DND-41 (cell line): ENCODE measurements at regions not wholly inside any gene's neighbourhood (a gene's known extent, or its start where the extent isn't known, plus 50 kb on each side); places are given as distances from the start of the nearest gene placed in this dataset.

Source experiments
- ATAC-seq: fragments of 200-7000 bp; cut with Tn5 transposase; 3 replicates; pipeline ENCODE4 v1.9.1; 2021; ENCODE audit warnings: low read depth; ENCODE audit not compliant: insufficient read depth
- DNase-seq: peaks from one replicate; pipeline ENCODE4 v3.0.0-alpha.2; 2020
- H2AFZ ChIP-seq: 2 replicates; pipeline ENCODE4 v1.6.0; 2012; ENCODE audit warnings: low read depth, low read length
- H3K27ac ChIP-seq: 2 replicates; pipeline ENCODE4 v1.5.1; 2012; ENCODE audit warnings: low read length, inconsistent platforms
- H3K27me3 ChIP-seq: fragments of 200-600 bp; sonication (generic); 2 replicates; pipeline ENCODE4 v1.6.0; 2012; ENCODE audit warnings: low read length, mild to moderate bottlenecking, inconsistent platforms; ENCODE audit not compliant: insufficient read depth, poor library complexity
- H3K36me3 ChIP-seq: 2 replicates; pipeline ENCODE4 v1.5.1; 2012; ENCODE audit warnings: low read length, inconsistent platforms; ENCODE audit not compliant: insufficient read depth
- H3K4me1 ChIP-seq: 2 replicates; pipeline ENCODE4 v1.5.1; 2012; ENCODE audit warnings: mild to moderate bottlenecking, low read length; ENCODE audit not compliant: insufficient read depth
- H3K4me2 ChIP-seq: 2 replicates; pipeline ENCODE4 v1.6.0; 2012; ENCODE audit warnings: mild to moderate bottlenecking, moderate library complexity, low read length, inconsistent platforms; ENCODE audit not compliant: insufficient read depth
- H3K4me3 ChIP-seq, 2 experiments: fragments of 200-600 bp in 1 of 2; shearing (Covaris generic) in 1 of 2; 2 replicates each; pipeline ENCODE4 v1.5.1; 2012 to 2016; ENCODE audit warnings: inconsistent platforms in 2 of 2, low read length in 2 of 2, mild to moderate bottlenecking in 2 of 2, low read depth in 1 of 2, moderate library complexity in 1 of 2
- H3K79me2 ChIP-seq: 2 replicates; pipeline ENCODE4 v1.6.0; 2012; ENCODE audit warnings: low read length, inconsistent platforms; ENCODE audit not compliant: insufficient read depth
- H3K9ac ChIP-seq: 2 replicates; pipeline ENCODE4 v1.6.0; 2012; ENCODE audit warnings: low read depth, mild to moderate bottlenecking, inconsistent platforms, low read length, moderate library complexity
- H3K9me3 ChIP-seq: 2 replicates; pipeline ENCODE4 v1.5.1; 2012; ENCODE audit warnings: low read length, moderate library complexity, mild to moderate bottlenecking, inconsistent platforms; ENCODE audit not compliant: insufficient read depth, severe bottlenecking
- H4K20me1 ChIP-seq: 2 replicates; pipeline ENCODE4 v1.6.0; 2012; ENCODE audit warnings: low read length; ENCODE audit not compliant: insufficient read depth
- EZH2 ChIP-seq: IDR thresholded peaks from 3 replicates; pipeline ENCODE4 v1.6.1; 2012; ENCODE audit warnings: borderline replicate concordance, low read depth, mild to moderate bottlenecking, moderate library complexity, low read length, inconsistent platforms; ENCODE audit not compliant: severe bottlenecking
- TF ChIP-seq, protein P1 (sequence below): IDR thresholded peaks from 2 replicates; pipeline ENCODE4 v1.5.1; 2012; ENCODE audit warnings: borderline replicate concordance, low read length, moderate library complexity, mild to moderate bottlenecking; ENCODE audit not compliant: poor library complexity, severe bottlenecking; ENCODE audit errors: extremely low read depth

DNA sequence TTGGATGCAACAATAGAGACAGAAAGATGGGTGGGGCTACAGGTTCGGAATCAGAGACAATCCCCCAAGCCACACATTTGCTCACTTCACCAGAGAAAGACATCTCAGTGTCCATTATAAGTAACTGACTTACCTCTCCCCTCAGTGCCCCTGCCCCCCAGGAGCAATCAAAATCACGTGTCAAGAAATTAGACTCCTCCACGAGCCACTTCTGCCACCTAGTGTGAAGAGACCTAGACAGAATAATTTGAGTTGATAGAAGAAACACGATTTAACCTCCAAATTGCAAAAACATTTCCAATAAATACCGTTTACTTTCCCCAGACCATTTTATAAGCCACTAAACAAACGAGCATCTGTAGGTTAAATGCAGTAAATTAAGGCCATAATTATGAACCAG is 123.2 kb downstream of the SLC30A10 start:
- ATAC-seq = no peak
- H3K79me2 ChIP-seq = no peaks in the 10 kb centered on the region
- no peak for DNase-seq
- H4K20me1 ChIP-seq = no peaks in the 10 kb centered on the region
- H3K4me1 ChIP-seq = no peaks in the 10 kb centered on the region
- no peaks in the 10 kb centered on the region for H3K9me3 ChIP-seq
- H3K27ac ChIP-seq = no peak overlapping the region
- no peaks in the 10 kb centered on the region for H3K36me3 ChIP-seq
- no peak overlapping the region for H3K4me2 ChIP-seq
- TF ChIP-seq, protein P1, sequence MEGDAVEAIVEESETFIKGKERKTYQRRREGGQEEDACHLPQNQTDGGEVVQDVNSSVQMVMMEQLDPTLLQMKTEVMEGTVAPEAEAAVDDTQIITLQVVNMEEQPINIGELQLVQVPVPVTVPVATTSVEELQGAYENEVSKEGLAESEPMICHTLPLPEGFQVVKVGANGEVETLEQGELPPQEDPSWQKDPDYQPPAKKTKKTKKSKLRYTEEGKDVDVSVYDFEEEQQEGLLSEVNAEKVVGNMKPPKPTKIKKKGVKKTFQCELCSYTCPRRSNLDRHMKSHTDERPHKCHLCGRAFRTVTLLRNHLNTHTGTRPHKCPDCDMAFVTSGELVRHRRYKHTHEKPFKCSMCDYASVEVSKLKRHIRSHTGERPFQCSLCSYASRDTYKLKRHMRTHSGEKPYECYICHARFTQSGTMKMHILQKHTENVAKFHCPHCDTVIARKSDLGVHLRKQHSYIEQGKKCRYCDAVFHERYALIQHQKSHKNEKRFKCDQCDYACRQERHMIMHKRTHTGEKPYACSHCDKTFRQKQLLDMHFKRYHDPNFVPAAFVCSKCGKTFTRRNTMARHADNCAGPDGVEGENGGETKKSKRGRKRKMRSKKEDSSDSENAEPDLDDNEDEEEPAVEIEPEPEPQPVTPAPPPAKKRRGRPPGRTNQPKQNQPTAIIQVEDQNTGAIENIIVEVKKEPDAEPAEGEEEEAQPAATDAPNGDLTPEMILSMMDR = no peak
- no peak for TF ChIP-seq EZH2
- no peak overlapping the region for H3K4me3 ChIP-seq
- H3K27me3 ChIP-seq = peaks cover 3% of the 10 kb centered on the region
- no peak overlapping the region for H3K9ac ChIP-seq
- no peak overlapping the region for H2AFZ ChIP-seq

DNA sequence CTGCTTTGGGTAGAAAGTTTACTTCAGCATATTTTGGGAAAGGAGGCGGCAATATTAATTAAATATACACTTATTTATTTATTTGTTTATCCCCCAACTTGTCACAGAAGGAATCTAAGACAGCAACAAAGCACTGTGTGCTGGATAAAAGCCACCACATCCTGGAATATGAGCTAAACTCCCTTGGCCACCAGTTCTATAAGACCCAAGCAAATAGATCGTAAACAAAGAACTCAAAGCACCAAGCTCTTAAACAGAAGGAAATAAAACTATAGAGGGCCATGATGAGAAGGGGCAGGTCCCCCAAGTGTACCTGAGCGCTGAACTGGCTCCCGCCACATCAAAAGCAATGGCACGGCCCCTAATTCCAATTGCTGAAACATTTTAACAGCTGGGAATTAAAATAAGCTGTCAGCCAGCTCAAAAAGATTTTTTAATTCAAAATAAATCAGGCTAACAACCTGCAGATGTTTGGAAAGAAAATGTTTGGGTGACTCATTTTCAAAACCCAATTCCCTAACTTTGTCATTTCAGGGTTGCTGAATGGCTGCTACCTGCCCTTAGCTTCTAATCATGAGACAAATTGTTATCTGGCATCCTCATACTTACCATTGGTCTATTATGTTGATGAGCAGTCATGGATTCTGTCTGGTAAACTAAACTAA is 127.1 kb downstream of the SLC30A10 start:
- DNase-seq (no peak), ATAC-seq (no peak)
- Histone ChIP-seq H3K4me3 (no peak overlapping the region), H3K4me1 (no peaks in the 10 kb centered on the region), H2AFZ (no peak overlapping the region), H3K4me2 (no peak overlapping the region), H4K20me1 (no peaks in the 10 kb centered on the region), H3K27ac (no peak overlapping the region), H3K9ac (no peak overlapping the region), H3K79me2 (no peaks in the 10 kb centered on the region), H3K27me3 (no peaks in the 10 kb centered on the region), H3K36me3 (no peaks in the 10 kb centered on the region), H3K9me3 (no peaks in the 10 kb centered on the region)
- TF ChIP-seq, protein P1 = no peak
- TF ChIP-seq EZH2 = no peak

DNA sequence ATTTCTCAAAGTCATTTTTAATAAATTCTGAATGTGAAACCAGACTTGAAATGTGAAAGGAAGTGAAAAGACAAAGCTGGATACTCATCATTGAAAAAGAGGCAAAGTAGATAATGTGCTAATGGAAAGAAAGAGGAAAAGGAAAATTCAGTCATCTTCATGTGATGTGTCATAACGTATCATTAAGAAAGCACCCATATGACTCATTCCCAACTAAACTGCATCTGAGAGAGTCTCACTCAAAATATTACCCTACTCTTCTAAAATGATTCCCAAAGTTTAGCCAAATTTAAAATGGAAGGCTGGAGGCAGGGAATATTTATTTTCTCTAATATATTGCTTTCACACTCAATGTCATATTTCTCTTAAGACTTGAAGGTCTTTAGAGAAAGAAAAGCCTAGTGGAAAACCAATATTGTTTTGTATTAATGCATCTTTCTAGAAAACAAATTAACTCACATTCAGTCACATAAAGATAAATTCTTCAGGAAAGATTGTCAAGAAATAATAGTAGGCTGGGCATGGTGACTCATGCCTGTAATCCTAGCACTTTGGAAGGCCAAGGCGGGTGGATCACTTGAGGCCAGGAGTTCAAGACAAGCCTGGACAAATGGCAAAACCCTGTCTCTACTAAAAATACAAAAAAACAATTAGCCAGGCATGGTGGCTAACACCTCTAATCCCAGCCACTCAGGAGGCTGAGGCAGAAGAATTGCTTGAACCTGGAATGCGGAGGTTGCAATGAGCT is 129.9 kb downstream of the SLC30A10 start:
- H3K9me3 ChIP-seq = no peaks in the 10 kb centered on the region
- H3K4me1 ChIP-seq = no peaks in the 10 kb centered on the region
- H3K4me3 ChIP-seq = no peak overlapping the region
- no peak overlapping the region for H2AFZ ChIP-seq
- no peak for DNase-seq
- no peaks in the 10 kb centered on the region for H3K36me3 ChIP-seq
- no peaks in the 10 kb centered on the region for H3K27me3 ChIP-seq
- no peak overlapping the region for H3K4me2 ChIP-seq
- H3K79me2 ChIP-seq = no peaks in the 10 kb centered on the region
- no peak overlapping the region for H3K27ac ChIP-seq
- H4K20me1 ChIP-seq = no peaks in the 10 kb centered on the region
- TF ChIP-seq, protein P1 = no peak
- no peak for TF ChIP-seq EZH2
- ATAC-seq = no peak
- no peak overlapping the region for H3K9ac ChIP-seq
